MM.1S (cell line): ENCODE measurements at regions not wholly inside any gene's neighbourhood (a gene's known extent, or its start where the extent isn't known, plus 50 kb on each side); places are given as distances from the start of the nearest gene placed in this dataset.

Source experiments
- EZH2phosphoT487 ChIP-seq: fragments of 300-600 bp; sonication (generic); IDR thresholded peaks from 2 replicates; pipeline ENCODE4 v1.6.1; 2018; ENCODE audit warnings: antibody characterized with exemption, low read length
- TF ChIP-seq, protein P1 (sequence below): fragments of 300-600 bp; sonication (generic); IDR thresholded peaks from 2 replicates; pipeline ENCODE4 v1.5.1; 2016; ENCODE audit warnings: antibody characterized with exemption, low read length, mixed read lengths

- no peak for TF ChIP-seq EZH2phosphoT487
- TF ChIP-seq, protein P1, sequence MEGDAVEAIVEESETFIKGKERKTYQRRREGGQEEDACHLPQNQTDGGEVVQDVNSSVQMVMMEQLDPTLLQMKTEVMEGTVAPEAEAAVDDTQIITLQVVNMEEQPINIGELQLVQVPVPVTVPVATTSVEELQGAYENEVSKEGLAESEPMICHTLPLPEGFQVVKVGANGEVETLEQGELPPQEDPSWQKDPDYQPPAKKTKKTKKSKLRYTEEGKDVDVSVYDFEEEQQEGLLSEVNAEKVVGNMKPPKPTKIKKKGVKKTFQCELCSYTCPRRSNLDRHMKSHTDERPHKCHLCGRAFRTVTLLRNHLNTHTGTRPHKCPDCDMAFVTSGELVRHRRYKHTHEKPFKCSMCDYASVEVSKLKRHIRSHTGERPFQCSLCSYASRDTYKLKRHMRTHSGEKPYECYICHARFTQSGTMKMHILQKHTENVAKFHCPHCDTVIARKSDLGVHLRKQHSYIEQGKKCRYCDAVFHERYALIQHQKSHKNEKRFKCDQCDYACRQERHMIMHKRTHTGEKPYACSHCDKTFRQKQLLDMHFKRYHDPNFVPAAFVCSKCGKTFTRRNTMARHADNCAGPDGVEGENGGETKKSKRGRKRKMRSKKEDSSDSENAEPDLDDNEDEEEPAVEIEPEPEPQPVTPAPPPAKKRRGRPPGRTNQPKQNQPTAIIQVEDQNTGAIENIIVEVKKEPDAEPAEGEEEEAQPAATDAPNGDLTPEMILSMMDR = no peak
These were observed 232.0 kb upstream of the ZBED5 start for GRCh38 chr11:11089805-11090204.
